H1 (cell line): ENCODE measurements at regions not wholly inside any gene's neighbourhood (a gene's known extent, or its start where the extent isn't known, plus 50 kb on each side); places are given as distances from the start of the nearest gene placed in this dataset.

ENCODE experiments used
- CTCF ChIA-PET: fragments of 300-600 bp; sonication (Branson Sonifier 250); formaldehyde crosslinking; loops from one replicate; lab custom pipeline; 2021; ENCODE audit not compliant: partially characterized antibody; lab: Charles Lee
- POLR2A ChIA-PET: fragments of 300-600 bp; sonication (Branson Sonifier 250); formaldehyde crosslinking; loops from one replicate; lab custom pipeline; 2021; ENCODE audit warnings: inconsistent platforms; ENCODE audit not compliant: partially characterized antibody; lab: Charles Lee
- DNase-seq, 2 experiments: peaks; one replicate each; pipeline versions ENCODE4 v3.0.0 to v3.0.0-alpha.2; 2010 to 2022; ENCODE audit warnings: low spot score in 2 of 2, low read depth in 1 of 2, mixed read lengths in 1 of 2
- FAIRE-seq: peaks from 2 replicates; lab custom pipeline; 2011; peaks lifted over from hg19 to GRCh38; lab: Jason Lieb, UNC
- H2AFZ ChIP-seq: 2 replicates; pipeline ENCODE4 v1.8.1; 2012; ENCODE audit warnings: low read length, inconsistent platforms
- H2AK5ac ChIP-seq: 2 replicates; pipeline ENCODE4 v1.6.1; 2013; ENCODE audit warnings: low read depth, low read length
- H2BK120ac ChIP-seq: replicated peaks from 2 replicates; pipeline ENCODE3; 2013; ENCODE audit warnings: low read depth, low read length, inconsistent platforms
- H2BK12ac ChIP-seq: 2 replicates; pipeline ENCODE4 v1.6.1; 2013; ENCODE audit warnings: low read depth, low read length
- H2BK15ac ChIP-seq: 2 replicates; pipeline ENCODE4 v1.6.1; 2013; ENCODE audit warnings: low read length
- H2BK20ac ChIP-seq: 2 replicates; pipeline ENCODE4 v1.6.1; 2013; ENCODE audit warnings: low read length
- H2BK5ac ChIP-seq: 2 replicates; pipeline ENCODE4 v1.6.1; 2013; ENCODE audit warnings: low read depth, low read length
- H3K14ac ChIP-seq: 2 replicates; pipeline ENCODE4 v1.6.1; 2013; ENCODE audit warnings: inconsistent platforms; ENCODE audit not compliant: insufficient read length
- H3K18ac ChIP-seq: 2 replicates; pipeline ENCODE4 v1.6.1; 2013; ENCODE audit warnings: low read length; ENCODE audit errors: extremely low read depth
- H3K23ac ChIP-seq: 2 replicates; pipeline ENCODE4 v1.6.1; 2013; ENCODE audit warnings: inconsistent platforms; ENCODE audit not compliant: insufficient read length
- H3K23me2 ChIP-seq: 2 replicates; pipeline ENCODE4 v1.6.1; 2013; ENCODE audit warnings: low read depth, low read length
- H3K27ac ChIP-seq: 2 replicates; pipeline ENCODE4 v1.6.1; 2011; ENCODE audit warnings: low read depth, low read length, inconsistent platforms
- H3K27me3 ChIP-seq, 4 experiments: replicated peaks in 1 of 4; 1 replicate in 1 of 4; 2 replicates in 3 of 4; pipeline versions ENCODE4 v1.6.1 to v1.8.1; 2011 to 2013; ENCODE audit warnings: low read length in 3 of 4, mild to moderate bottlenecking in 3 of 4, inconsistent platforms in 2 of 4, mixed read lengths in 2 of 4, moderate library complexity in 1 of 4; ENCODE audit not compliant: control insufficient read depth in 3 of 4, insufficient read depth in 3 of 4; ENCODE audit errors: extremely low read depth in 1 of 4
- H3K36me3 ChIP-seq, 4 experiments: 2 replicates each; pipeline versions ENCODE4 v1.6.1 to v1.8.1; 2011 to 2013; ENCODE audit warnings: mild to moderate bottlenecking in 4 of 4, low read length in 3 of 4, moderate library complexity in 2 of 4, control low read depth in 1 of 4, inconsistent platforms in 1 of 4; ENCODE audit not compliant: insufficient read depth in 4 of 4, control insufficient read depth in 2 of 4
- H3K4ac ChIP-seq: replicated peaks from 2 replicates; pipeline ENCODE3; 2013; ENCODE audit warnings: low read length, low read depth, mixed read lengths, inconsistent platforms; ENCODE audit not compliant: insufficient read length
- H3K4me1 ChIP-seq, 4 experiments: replicated peaks in 1 of 4; 1 replicate in 1 of 4; 2 replicates in 3 of 4; pipeline versions ENCODE4 v1.6.1 to v1.8.1; 2011 to 2013; ENCODE audit warnings: low read length in 3 of 4, inconsistent platforms in 2 of 4, mixed read lengths in 1 of 4; ENCODE audit not compliant: insufficient read depth in 4 of 4, control insufficient read depth in 3 of 4
- H3K4me2 ChIP-seq, 2 experiments: 2 replicates each; pipeline versions ENCODE4 v1.6.1 to v1.8.1; 2011 to 2013; ENCODE audit warnings: low read depth in 2 of 2, low read length in 2 of 2, control low read depth in 1 of 2, inconsistent platforms in 1 of 2, mild to moderate bottlenecking in 1 of 2; ENCODE audit not compliant: insufficient read depth in 1 of 2
- H3K4me3 ChIP-seq, 4 experiments: fragments of 200-600, 300-600 bp in 1 of 4; sonication (generic), shearing (Covaris generic), sonication (Bioruptor Twin) in 1 of 4; 2 replicates each; pipeline versions ENCODE4 v1.5.1 to v1.8.1; 2011 to 2016; ENCODE audit warnings: low read length in 4 of 4, low read depth in 3 of 4, control low read depth in 2 of 4, inconsistent platforms in 2 of 4, mild to moderate bottlenecking in 2 of 4, mixed read lengths in 1 of 4, moderate library complexity in 1 of 4; ENCODE audit not compliant: insufficient read depth in 2 of 4; ENCODE audit errors: extremely low read depth in 1 of 4
- H3K56ac ChIP-seq: replicated peaks from 2 replicates; pipeline ENCODE3; 2013; ENCODE audit warnings: low read depth, mild to moderate bottlenecking, mixed read lengths, low read length, inconsistent platforms; ENCODE audit not compliant: insufficient read length
- H3K79me1 ChIP-seq: 2 replicates; pipeline ENCODE4 v1.6.1; 2013; ENCODE audit warnings: low read depth, low read length, control low read depth
- H3K79me2 ChIP-seq, 2 experiments: 2 replicates each; pipeline versions ENCODE4 v1.6.1 to v1.8.1; 2012 to 2013; ENCODE audit warnings: low read length in 2 of 2, mild to moderate bottlenecking in 2 of 2, inconsistent platforms in 1 of 2; ENCODE audit not compliant: insufficient read depth in 2 of 2, control insufficient read depth in 1 of 2
- H3K9ac ChIP-seq, 4 experiments: replicated peaks in 1 of 4; 1 replicate in 1 of 4; 2 replicates in 3 of 4; pipeline versions ENCODE4 v1.6.1 to v1.8.1; 2011 to 2013; ENCODE audit warnings: low read depth in 3 of 4, low read length in 3 of 4, control low read depth in 2 of 4, mild to moderate bottlenecking in 2 of 4, moderate library complexity in 2 of 4, inconsistent platforms in 1 of 4; ENCODE audit errors: extremely low read depth in 1 of 4
- H3K9me3 ChIP-seq, 2 experiments: 2 replicates each; pipeline versions ENCODE4 v1.6.1 to v1.8.1; 2012 to 2013; ENCODE audit warnings: mild to moderate bottlenecking in 2 of 2, moderate library complexity in 2 of 2, control low read depth in 1 of 2, inconsistent platforms in 1 of 2, low read depth in 1 of 2, low read length in 1 of 2, mixed read lengths in 1 of 2; ENCODE audit not compliant: insufficient read depth in 2 of 2
- H4K20me1 ChIP-seq, 2 experiments: replicated peaks in 1 of 2; 2 replicates each; pipeline versions ENCODE3 to v1.8.1; 2011 to 2013; ENCODE audit warnings: inconsistent platforms in 2 of 2, low read length in 2 of 2, mild to moderate bottlenecking in 1 of 2; ENCODE audit not compliant: insufficient read depth in 2 of 2, control insufficient read depth in 1 of 2
- H4K5ac ChIP-seq: 2 replicates; pipeline ENCODE4 v1.6.1; 2013; ENCODE audit warnings: low read length, low read depth, mixed read lengths, inconsistent platforms; ENCODE audit not compliant: insufficient read length
- H4K8ac ChIP-seq: 2 replicates; pipeline ENCODE4 v1.8.0; 2013; ENCODE audit warnings: mild to moderate bottlenecking, moderate library complexity, low read length, inconsistent platforms; ENCODE audit not compliant: insufficient read depth; ENCODE audit errors: extremely low read depth
- H4K91ac ChIP-seq: replicated peaks from 2 replicates; pipeline ENCODE3; 2013; ENCODE audit warnings: low read length, mixed read lengths, inconsistent platforms; ENCODE audit not compliant: insufficient read length
- ASH2L ChIP-seq: fragments of 200-600, 300-600 bp; sonication (generic); IDR thresholded peaks from one replicate; pipeline ENCODE4 v1.7.1; 2017; ENCODE audit warnings: low read length
- ATF3 ChIP-seq: IDR thresholded peaks from 2 replicates; pipeline ENCODE4 v1.6.1; 2011; ENCODE audit warnings: low read depth, mild to moderate bottlenecking, low read length; ENCODE audit not compliant: insufficient read depth
- BCL11A ChIP-seq, 2 experiments: IDR thresholded peaks; one replicate each; pipeline ENCODE4 v1.6.1; 2011; ENCODE audit warnings: low read depth in 2 of 2, low read length in 2 of 2, mild to moderate bottlenecking in 2 of 2
- CTBP2 ChIP-seq: IDR thresholded peaks from 2 replicates; pipeline ENCODE4 v1.7.0; 2011; ENCODE audit warnings: borderline replicate concordance, mild to moderate bottlenecking, moderate library complexity, mixed read lengths, low read length; ENCODE audit not compliant: insufficient read depth, insufficient read length
- E2F6 ChIP-seq: IDR thresholded peaks from 2 replicates; pipeline ENCODE4 v1.6.1; 2012; ENCODE audit warnings: inconsistent platforms
- EP300 ChIP-seq, 2 experiments: IDR thresholded peaks; 1 replicate in 1 of 2; 2 replicates in 1 of 2; pipeline ENCODE4 v1.6.1; 2011 to 2012; ENCODE audit warnings: low read depth in 2 of 2, low read length in 2 of 2, mild to moderate bottlenecking in 2 of 2, borderline replicate concordance in 1 of 2, inconsistent platforms in 1 of 2, moderate library complexity in 1 of 2
- EZH2 ChIP-seq: fragments of 200-600 bp; sonication (generic); IDR thresholded peaks from 2 replicates; pipeline ENCODE4 v1.7.1; 2012; ENCODE audit warnings: low read depth, mild to moderate bottlenecking, moderate library complexity, low read length, inconsistent platforms; ENCODE audit not compliant: severe bottlenecking
- GABPA ChIP-seq: IDR thresholded peaks from 2 replicates; pipeline ENCODE4 v1.6.1; 2011; ENCODE audit warnings: mild to moderate bottlenecking, low read length, moderate library complexity, borderline replicate concordance; ENCODE audit not compliant: insufficient read depth
- HDAC6 ChIP-seq: IDR thresholded peaks from one replicate; pipeline ENCODE4 v1.7.1; 2012; ENCODE audit warnings: low read depth, mild to moderate bottlenecking, inconsistent platforms, low read length, moderate library complexity
- NANOG ChIP-seq: IDR thresholded peaks from 2 replicates; pipeline ENCODE4 v1.6.1; 2011; ENCODE audit warnings: low read length, low read depth, mild to moderate bottlenecking, inconsistent platforms; ENCODE audit not compliant: insufficient read depth, poor library complexity, severe bottlenecking
- POLR2A ChIP-seq, 2 experiments: IDR thresholded peaks; 1 replicate in 1 of 2; 2 replicates in 1 of 2; pipeline ENCODE4 v1.6.1; 2011; ENCODE audit warnings: low read depth in 2 of 2, low read length in 2 of 2, mild to moderate bottlenecking in 2 of 2; ENCODE audit errors: control extremely low read depth in 1 of 2
- SIRT6 ChIP-seq: IDR thresholded peaks from one replicate; pipeline ENCODE4 v1.7.1; 2012; ENCODE audit warnings: low read length, inconsistent platforms
- TCF12 ChIP-seq: IDR thresholded peaks from 2 replicates; pipeline ENCODE4 v1.6.1; 2011; ENCODE audit warnings: low read depth, mild to moderate bottlenecking, low read length
- WGBS, 2 experiments: shearing (Covaris generic) in 1 of 2; methylation state at CpG; one replicate each; pipeline versions ENCODE4 v1.1.6 to v1.1.7; 2013 to 2015; ENCODE audit warnings: low lambda C conversion rate in 2 of 2, mixed read lengths in 2 of 2, inconsistent platforms in 1 of 2, low coverage in 1 of 2, missing lambda C conversion rate in 1 of 2; ENCODE audit not compliant: insufficient replicate concordance in 2 of 2, insufficient coverage in 1 of 2, insufficient read length in 1 of 2; ENCODE audit errors: extremely low coverage in 1 of 2, missing lambda C conversion rate in 1 of 2; 5-methylcytosine and 5-hydroxymethylcytosine counted together

GRCh38 chr17:33874617-33875060 lies 380.4 kb upstream of the CCL2 start:
- H3K14ac ChIP-seq, result no peak overlapping the region
- ChIA-PET POLR2A (no interaction called here), CTCF (no interaction called here)
- 94% methylated on average over 2 of the region's 2 CpGs; no CpG with 5 or more reads in 1 of the 2 experiments for WGBS, 2 experiments
- no peak overlapping the region for H2BK20ac ChIP-seq
- no peak overlapping the region for H2BK5ac ChIP-seq
- no peak overlapping the region for H3K4ac ChIP-seq
- no peak overlapping the region for H2BK12ac ChIP-seq
- H2AFZ ChIP-seq, result no peak overlapping the region
- no peak overlapping the region for H3K18ac ChIP-seq
- no peaks in the 10 kb centered on the region for H3K27me3 ChIP-seq
- H3K79me2 ChIP-seq, result no peaks in the 10 kb centered on the region
- H3K9me3 ChIP-seq, result peaks cover 2 to 8% of the 10 kb centered on the region in 2 experiments; a peak in 2 of 4 replicates
- H3K27ac ChIP-seq, result no peak overlapping the region
- FAIRE-seq, result no peak
- H3K79me1 ChIP-seq, result no peaks in the 10 kb centered on the region
- no peak overlapping the region; a peak in 1 of 7 replicates for H3K9ac ChIP-seq
- no peak overlapping the region for H3K4me2 ChIP-seq
- H2BK120ac ChIP-seq, result no peak overlapping the region
- H3K23ac ChIP-seq, result no peak overlapping the region
- peak overlapping the region; percentile 87 for H4K8ac ChIP-seq
- H3K23me2 ChIP-seq, result no peaks in the 10 kb centered on the region
- no peaks in the 10 kb centered on the region for H3K4me1 ChIP-seq
- no peak overlapping the region for H2BK15ac ChIP-seq
- H2AK5ac ChIP-seq, result no peak overlapping the region
- no peaks in the 10 kb centered on the region for H4K20me1 ChIP-seq
- no peak for DNase-seq
- H4K5ac ChIP-seq, result no peak overlapping the region
- no peak overlapping the region for H3K4me3 ChIP-seq
- no peaks in the 10 kb centered on the region for H3K36me3 ChIP-seq
- no peak overlapping the region for H4K91ac ChIP-seq
- H3K56ac ChIP-seq, result no peak overlapping the region
- TF ChIP-seq POLR2A (IDR thresholded peaks at IDR 0.05; ENCODE audit: control extremely low read depth in 1 of 2, low read depth in 2 of 2, low read length in 2 of 2), result no peak
- no peak for TF ChIP-seq ATF3
- TF ChIP-seq HDAC6, result no peak
- TF ChIP-seq EP300 (IDR thresholded peaks at IDR 0.05; ENCODE audit: borderline replicate concordance in 1 of 2, low read depth in 2 of 2, low read length in 2 of 2), result no peak
- TF ChIP-seq TCF12, result no peak
- TF ChIP-seq SIRT6, result no peak
- TF ChIP-seq BCL11A (IDR thresholded peaks at IDR 0.05; ENCODE audit: low read depth in 2 of 2, low read length in 2 of 2), result no peak
- TF ChIP-seq GABPA, result no peak
- TF ChIP-seq CTBP2, result no peak
- TF ChIP-seq E2F6, result no peak
- no peak for TF ChIP-seq ASH2L
- TF ChIP-seq EZH2, result no peak
- no peak for TF ChIP-seq NANOG
